GM12878 (cell line): ENCODE measurements at regions not wholly inside any gene's neighbourhood (a gene's known extent, or its start where the extent isn't known, plus 50 kb on each side); places are given as distances from the start of the nearest gene placed in this dataset.

Experiments
- ATAC-seq: fragments of 200-7000 bp; cut with Tn5 transposase; 3 replicates; pipeline ENCODE4 v1.9.1; 2020; ENCODE audit warnings: mild to moderate bottlenecking, moderate library complexity
- BruUV-seq: library from RNA; stranded (reverse); fragments of 400-500 nt; replicated peaks from 2 replicates; lab custom pipeline; 2021; lab: Mats Ljungman, UMichigan
- CTCF ChIA-PET: fragments of 300-600 bp; sonication (Branson Sonifier 250); formaldehyde crosslinking; extraction: SDS; loops from one replicate; lab custom pipeline; 2021; ENCODE audit warnings: inconsistent platforms; lab: Yijun Ruan, JAX
- POLR2A ChIA-PET: fragments of 350-600 bp; formaldehyde crosslinking; extraction: SDS; loops from one replicate; lab custom pipeline; 2021; ENCODE audit warnings: inconsistent platforms; lab: Charles Lee
- RAD21 ChIA-PET: fragments of 300-600 bp; sonication (Branson Sonifier 250); formaldehyde crosslinking; loops from one replicate; lab custom pipeline; 2023; ENCODE audit warnings: antibody characterized with exemption; ENCODE audit not compliant: unreplicated experiment; lab: Charles Lee
- SMC1A ChIA-PET: fragments of 300-600 bp; sonication (Branson Sonifier 250); formaldehyde crosslinking; loops from one replicate; lab custom pipeline; 2023; ENCODE audit not compliant: unreplicated experiment, uncharacterized antibody; lab: Charles Lee
- DNase-seq: peaks from one replicate; pipeline ENCODE4 v3.0.0-alpha.2; 2011; ENCODE audit warnings: low read depth, low spot score
- FAIRE-seq: peaks from 3 replicates; lab custom pipeline; 2011; peaks lifted over from hg19 to GRCh38; lab: Jason Lieb, UNC
- H2AFZ ChIP-seq: 2 replicates; pipeline ENCODE4 v1.6.0; 2011; ENCODE audit warnings: low read depth, low read length, control low read depth; ENCODE audit not compliant: control insufficient read depth
- H3K27ac ChIP-seq: 2 replicates; pipeline ENCODE4 v1.5.1; 2011; ENCODE audit warnings: control low read depth; ENCODE audit not compliant: control insufficient read depth, insufficient read depth
- H3K27me3 ChIP-seq, 2 experiments: replicated peaks in 1 of 2; 2 replicates each; pipeline versions ENCODE4 v1.6.0 to v1.6.1; 2011; ENCODE audit warnings: low read length in 1 of 2; ENCODE audit not compliant: control insufficient read depth in 2 of 2, insufficient read depth in 2 of 2
- H3K36me3 ChIP-seq, 2 experiments: 2 replicates each; pipeline ENCODE4 v1.5.1; 2011; ENCODE audit warnings: low read length in 1 of 2; ENCODE audit not compliant: control insufficient read depth in 2 of 2, insufficient read depth in 2 of 2
- H3K4me1 ChIP-seq: 2 replicates; pipeline ENCODE4 v1.6.1; 2011; ENCODE audit warnings: mild to moderate bottlenecking, low read length, moderate library complexity, mixed read lengths; ENCODE audit not compliant: control insufficient read depth, insufficient read depth
- H3K4me2 ChIP-seq: 2 replicates; pipeline ENCODE4 v1.6.0; 2011; ENCODE audit warnings: control low read depth; ENCODE audit not compliant: control insufficient read depth, insufficient read depth
- H3K4me3 ChIP-seq: fragments of 200-600 bp; sonication (generic); 2 replicates; pipeline ENCODE4 v1.5.1; 2016
- H3K79me2 ChIP-seq: 2 replicates; pipeline ENCODE4 v1.6.0; 2011; ENCODE audit warnings: low read length; ENCODE audit not compliant: control insufficient read depth, insufficient read depth
- H3K9ac ChIP-seq: 2 replicates; pipeline ENCODE4 v1.8.0; 2011; ENCODE audit warnings: low read length, control low read depth, mixed read lengths; ENCODE audit not compliant: control insufficient read depth, insufficient read depth
- H3K9me3 ChIP-seq: replicated peaks from 3 replicates; pipeline ENCODE4 v1.5.1; 2011; ENCODE audit warnings: mild to moderate bottlenecking, low read length; ENCODE audit not compliant: control insufficient read depth, insufficient read depth
- H4K20me1 ChIP-seq: 2 replicates; pipeline ENCODE4 v1.6.0; 2011; ENCODE audit not compliant: control insufficient read depth, insufficient read depth
- BRCA1 ChIP-seq: IDR thresholded peaks from 2 replicates; pipeline ENCODE4 v1.6.1; 2011; ENCODE audit warnings: low read depth, low read length, improper control_type of control experiment
- DPF2 ChIP-seq: fragments of 450-650 bp; IDR thresholded peaks from 2 replicates; pipeline ENCODE4 v1.6.1; 2017; ENCODE audit warnings: mild to moderate bottlenecking
- EED ChIP-seq: sonication (generic); IDR thresholded peaks from 2 replicates; pipeline ENCODE4 v1.6.1; 2016; ENCODE audit warnings: antibody characterized with exemption, low read depth
- HDAC2 ChIP-seq: fragments of 200-600 bp; sonication (generic); IDR thresholded peaks from 2 replicates; pipeline ENCODE4 v1.6.1; 2017
- KAT2A ChIP-seq: conservative IDR thresholded peaks from 2 replicates; pipeline ENCODE4 v1.6.1; 2011; ENCODE audit warnings: low read depth, low read length; ENCODE audit not compliant: control insufficient read depth
- NBN ChIP-seq: fragments of 450-650 bp; IDR thresholded peaks from 2 replicates; pipeline ENCODE4 v1.6.1; 2016
- NFXL1 ChIP-seq: fragments of 450-650 bp; IDR thresholded peaks from 2 replicates; pipeline ENCODE4 v1.6.1; 2017; ENCODE audit warnings: antibody characterized with exemption, mild to moderate bottlenecking, borderline replicate concordance
- SPI1 ChIP-seq: IDR thresholded peaks from 2 replicates; pipeline ENCODE4 v1.6.1; 2011; ENCODE audit warnings: low read depth, mild to moderate bottlenecking, low read length, moderate library complexity, borderline replicate concordance; ENCODE audit not compliant: insufficient read depth
- SREBF2 ChIP-seq: IDR thresholded peaks from 2 replicates; pipeline ENCODE4 v1.6.1; 2012; ENCODE audit warnings: mild to moderate bottlenecking, low read length
- ZNF207 ChIP-seq: fragments of 450-650 bp; IDR thresholded peaks from 2 replicates; pipeline ENCODE4 v1.6.1; 2014; ENCODE audit warnings: antibody characterized with exemption, mild to moderate bottlenecking, borderline replicate concordance
- ZNF384 ChIP-seq: IDR thresholded peaks from 2 replicates; pipeline ENCODE4 v1.6.1; 2012; ENCODE audit warnings: low read depth, mild to moderate bottlenecking, low read length, improper control_type of control experiment, borderline replicate concordance
- ZNF622 ChIP-seq: fragments of 450-650 bp; IDR thresholded peaks from 2 replicates; pipeline ENCODE4 v1.6.1; 2017; ENCODE audit warnings: mild to moderate bottlenecking, inconsistent platforms
- in situ Hi-C: fragments of 300-500 bp; cut with MboI; formaldehyde crosslinking; loops from 9 replicates; pipeline ENCODE4 v1.14.3; 2018; ENCODE audit warnings: mixed read lengths
- intact Hi-C: fragments of 100-400 bp; cut with micrococcal nuclease; formaldehyde crosslinking; loops from one replicate; pipeline ENCODE4 v1.14.2; 2022; ENCODE audit not compliant: unreplicated experiment
- TF ChIP-seq, protein P1 (sequence below): fragments of 450-650 bp; IDR thresholded peaks from 2 replicates; pipeline ENCODE4 v1.6.1; 2017; ENCODE audit warnings: low read depth, mild to moderate bottlenecking, moderate library complexity
- TF ChIP-seq, protein P2 (sequence below): fragments of 450-650 bp; IDR thresholded peaks from 2 replicates; pipeline ENCODE4 v1.6.1; 2018; ENCODE audit warnings: mild to moderate bottlenecking, low read depth, moderate library complexity; ENCODE audit not compliant: partially characterized antibody

GRCh38 chr10:120271696-120272095 lies 185.3 kb upstream of the PLPP4 start:
- ChIA-PET RAD21 (no interaction called here), CTCF (interaction anchor here (0.5 kb wide), 1 partner anchor 1268 kb away, joined by 4 read pairs; no protein-coding TSS in a partner anchor), SMC1A (interaction anchor here (0.8 kb wide), 1 partner anchor 99 kb away, joined by 3 read pairs; no protein-coding TSS in a partner anchor), POLR2A (no interaction called here)
- H3K9ac ChIP-seq: no peak overlapping the region
- H4K20me1 ChIP-seq: no peaks in the 10 kb centered on the region
- no peak overlapping the region for H3K27ac ChIP-seq
- H3K4me1 ChIP-seq: no peaks in the 10 kb centered on the region
- H3K9me3 ChIP-seq: no peaks in the 10 kb centered on the region
- intact Hi-C loops: no loop called here
- FAIRE-seq: no peak
- in situ Hi-C loops: no loop called here
- H3K79me2 ChIP-seq: no peaks in the 10 kb centered on the region
- no peak for TF ChIP-seq ZNF207
- no peak for TF ChIP-seq NBN
- TF ChIP-seq NFXL1: no peak
- no peak for TF ChIP-seq SREBF2
- TF ChIP-seq ZNF384: no peak
- TF ChIP-seq, protein P1, sequence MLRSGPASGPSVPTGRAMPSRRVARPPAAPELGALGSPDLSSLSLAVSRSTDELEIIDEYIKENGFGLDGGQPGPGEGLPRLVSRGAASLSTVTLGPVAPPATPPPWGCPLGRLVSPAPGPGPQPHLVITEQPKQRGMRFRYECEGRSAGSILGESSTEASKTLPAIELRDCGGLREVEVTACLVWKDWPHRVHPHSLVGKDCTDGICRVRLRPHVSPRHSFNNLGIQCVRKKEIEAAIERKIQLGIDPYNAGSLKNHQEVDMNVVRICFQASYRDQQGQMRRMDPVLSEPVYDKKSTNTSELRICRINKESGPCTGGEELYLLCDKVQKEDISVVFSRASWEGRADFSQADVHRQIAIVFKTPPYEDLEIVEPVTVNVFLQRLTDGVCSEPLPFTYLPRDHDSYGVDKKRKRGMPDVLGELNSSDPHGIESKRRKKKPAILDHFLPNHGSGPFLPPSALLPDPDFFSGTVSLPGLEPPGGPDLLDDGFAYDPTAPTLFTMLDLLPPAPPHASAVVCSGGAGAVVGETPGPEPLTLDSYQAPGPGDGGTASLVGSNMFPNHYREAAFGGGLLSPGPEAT: no peak
- no peak for TF ChIP-seq EED
- TF ChIP-seq KAT2A: no peak
- no peak for TF ChIP-seq ZNF622
- no peak for TF ChIP-seq DPF2
- no peak for TF ChIP-seq SPI1
- TF ChIP-seq BRCA1: no peak
- TF ChIP-seq, protein P2, sequence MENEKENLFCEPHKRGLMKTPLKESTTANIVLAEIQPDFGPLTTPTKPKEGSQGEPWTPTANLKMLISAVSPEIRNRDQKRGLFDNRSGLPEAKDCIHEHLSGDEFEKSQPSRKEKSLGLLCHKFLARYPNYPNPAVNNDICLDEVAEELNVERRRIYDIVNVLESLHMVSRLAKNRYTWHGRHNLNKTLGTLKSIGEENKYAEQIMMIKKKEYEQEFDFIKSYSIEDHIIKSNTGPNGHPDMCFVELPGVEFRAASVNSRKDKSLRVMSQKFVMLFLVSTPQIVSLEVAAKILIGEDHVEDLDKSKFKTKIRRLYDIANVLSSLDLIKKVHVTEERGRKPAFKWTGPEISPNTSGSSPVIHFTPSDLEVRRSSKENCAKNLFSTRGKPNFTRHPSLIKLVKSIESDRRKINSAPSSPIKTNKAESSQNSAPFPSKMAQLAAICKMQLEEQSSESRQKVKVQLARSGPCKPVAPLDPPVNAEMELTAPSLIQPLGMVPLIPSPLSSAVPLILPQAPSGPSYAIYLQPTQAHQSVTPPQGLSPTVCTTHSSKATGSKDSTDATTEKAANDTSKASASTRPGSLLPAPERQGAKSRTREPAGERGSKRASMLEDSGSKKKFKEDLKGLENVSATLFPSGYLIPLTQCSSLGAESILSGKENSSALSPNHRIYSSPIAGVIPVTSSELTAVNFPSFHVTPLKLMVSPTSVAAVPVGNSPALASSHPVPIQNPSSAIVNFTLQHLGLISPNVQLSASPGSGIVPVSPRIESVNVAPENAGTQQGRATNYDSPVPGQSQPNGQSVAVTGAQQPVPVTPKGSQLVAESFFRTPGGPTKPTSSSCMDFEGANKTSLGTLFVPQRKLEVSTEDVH: no peak
- TF ChIP-seq HDAC2: no peak
- H3K4me3 ChIP-seq: no peak overlapping the region
- no peak overlapping the region for H2AFZ ChIP-seq
- no peak overlapping the region for H3K4me2 ChIP-seq
- H3K27me3 ChIP-seq: no peaks in the 10 kb centered on the region
- no peak for DNase-seq
- ATAC-seq: peak; percentile 31; the same call in 2 of the 3 replicates
- BruUV-seq: no TSS peak
- no peaks in the 10 kb centered on the region for H3K36me3 ChIP-seq
